MCF 10A (cell line): ENCODE measurements at regions not wholly inside any gene's neighbourhood (a gene's known extent, or its start where the extent isn't known, plus 50 kb on each side); places are given as distances from the start of the nearest gene placed in this dataset.

Source experiments
- BruUV-seq: library from RNA; stranded (reverse); fragments of 400-500 nt; replicated peaks from 2 replicates; lab custom pipeline; 2021; lab: Mats Ljungman, UMichigan
- CTCF ChIA-PET: fragments of 300-600 bp; sonication (Branson Sonifier 250); formaldehyde crosslinking; extraction: SDS; loops from one replicate; lab custom pipeline; 2021; ENCODE audit warnings: antibody characterized with exemption, inconsistent platforms; lab: Yijun Ruan, JAX
- POLR2A ChIA-PET: fragments of 300-600, 350-650 bp; sonication (Branson Sonifier 250); formaldehyde crosslinking; extraction: SDS; loops from one replicate; lab custom pipeline; 2020; ENCODE audit warnings: antibody characterized with exemption, inconsistent platforms; lab: Yijun Ruan, JAX
- DNase-seq: peaks from one replicate; pipeline ENCODE4 v3.0.0-alpha.2; 2018; ENCODE audit not compliant: unreplicated experiment
- H3K27ac Mint-ChIP-seq: one replicate; pipeline ENCODE4 v1.8.0; 2022; ENCODE audit warnings: mild to moderate bottlenecking, low read depth, mixed read lengths; ENCODE audit not compliant: unreplicated experiment
- H3K27me3 Mint-ChIP-seq: one replicate; pipeline ENCODE4 v1.8.0; 2022; ENCODE audit warnings: mixed read lengths; ENCODE audit not compliant: insufficient read depth, unreplicated experiment
- H3K36me3 Mint-ChIP-seq: one replicate; pipeline ENCODE4 v1.8.0; 2022; ENCODE audit warnings: mild to moderate bottlenecking, moderate library complexity, mixed read lengths; ENCODE audit not compliant: insufficient read depth, unreplicated experiment
- H3K4me1 Mint-ChIP-seq: one replicate; pipeline ENCODE4 v1.8.0; 2022; ENCODE audit warnings: mixed read lengths; ENCODE audit not compliant: insufficient read depth, unreplicated experiment
- H3K4me3 Mint-ChIP-seq: one replicate; pipeline ENCODE4 v1.8.0; 2022; ENCODE audit warnings: mild to moderate bottlenecking, moderate library complexity, mixed read lengths; ENCODE audit not compliant: unreplicated experiment
- H3K9me3 Mint-ChIP-seq: one replicate; pipeline ENCODE4 v1.8.0; 2022; ENCODE audit warnings: mixed read lengths; ENCODE audit not compliant: unreplicated experiment
- CTCF ChIP-seq: fragments of 200-600 bp; IDR thresholded peaks from one replicate; pipeline ENCODE4 v1.8.0; 2022; ENCODE audit warnings: antibody characterized with exemption, mild to moderate bottlenecking; ENCODE audit not compliant: unreplicated experiment
- intact Hi-C: fragments of 100-400 bp; cut with micrococcal nuclease; formaldehyde crosslinking; loops from 2 replicates; pipeline ENCODE4 v1.14.1; 2022

- Mint-ChIP-seq H3K4me3 (no peak overlapping the region), H3K27ac (no peak overlapping the region), H3K36me3 (peaks cover 5% of the 10 kb centered on the region), H3K9me3 (peaks cover 7% of the 10 kb centered on the region), H3K27me3 (no peaks in the 10 kb centered on the region), H3K4me1 (no peaks in the 10 kb centered on the region)
- no peak for DNase-seq
- TF ChIP-seq CTCF, result no peak
- intact Hi-C loops, result no loop called here
- POLR2A ChIA-PET, result no interaction called here
- BruUV-seq, result no TSS peak
- CTCF ChIA-PET, result interaction anchor here (0.5 to 0.7 kb wide), 2 partner anchors 10 to 623 kb away, joined by 3 read pairs; no protein-coding TSS in a partner anchor
Measured at GRCh38 chr2:83534416-83534815, 924.7 kb downstream of the SUCLG1 start.

GRCh38 chr2:83531206-83531826 is 927.8 kb downstream of the SUCLG1 start:
- H3K4me3 Mint-ChIP-seq, result no peak overlapping the region
- H3K9me3 Mint-ChIP-seq, result peaks cover 7% of the 10 kb centered on the region
- H3K4me1 Mint-ChIP-seq, result no peaks in the 10 kb centered on the region
- CTCF ChIA-PET, result interaction anchor here (0.5 to 0.7 kb wide), 3 partner anchors 23 to 295 kb away, joined by 3 read pairs; no protein-coding TSS in a partner anchor
- no TSS peak for BruUV-seq
- H3K36me3 Mint-ChIP-seq, result peaks cover 5% of the 10 kb centered on the region
- H3K27ac Mint-ChIP-seq, result no peak overlapping the region
- intact Hi-C loops, result no loop called here
- POLR2A ChIA-PET, result no interaction called here
- DNase-seq, result no peak
- no peaks in the 10 kb centered on the region for H3K27me3 Mint-ChIP-seq
- no peak for TF ChIP-seq CTCF

GRCh38 chr2:83528767-83529166 is 930.3 kb downstream of the SUCLG1 start:
- Mint-ChIP-seq H3K27me3 (no peaks in the 10 kb centered on the region), H3K36me3 (peaks cover 5% of the 10 kb centered on the region), H3K4me3 (no peak overlapping the region), H3K27ac (no peak overlapping the region), H3K9me3 (peaks cover 7% of the 10 kb centered on the region), H3K4me1 (no peaks in the 10 kb centered on the region)
- POLR2A ChIA-PET, result no interaction called here
- intact Hi-C loops, result no loop called here
- DNase-seq, result no peak
- CTCF ChIA-PET, result no interaction called here
- BruUV-seq, result no TSS peak
- TF ChIP-seq CTCF, result no peak

GRCh38 chr2:83522891-83523493 is 936.1 kb downstream of the SUCLG1 start:
- intact Hi-C loops, result no loop called here

More at GRCh38 chr2:83522891-83523493, 936.1 kb downstream of the SUCLG1 start:
- Mint-ChIP-seq H3K9me3 (no peaks in the 10 kb centered on the region), H3K4me1 (no peaks in the 10 kb centered on the region), H3K4me3 (no peak overlapping the region), H3K36me3 (no peaks in the 10 kb centered on the region), H3K27me3 (no peaks in the 10 kb centered on the region), H3K27ac (no peak overlapping the region)
- ChIA-PET CTCF (no interaction called here), POLR2A (no interaction called here)
- no peak for TF ChIP-seq CTCF
- no peak for DNase-seq
- BruUV-seq, result no TSS peak
